ENCODE measurements at regions not wholly inside any gene's neighbourhood (a gene's known extent, or its start where the extent isn't known, plus 50 kb on each side); places are given as distances from the start of the nearest gene placed in this dataset.

DNA sequence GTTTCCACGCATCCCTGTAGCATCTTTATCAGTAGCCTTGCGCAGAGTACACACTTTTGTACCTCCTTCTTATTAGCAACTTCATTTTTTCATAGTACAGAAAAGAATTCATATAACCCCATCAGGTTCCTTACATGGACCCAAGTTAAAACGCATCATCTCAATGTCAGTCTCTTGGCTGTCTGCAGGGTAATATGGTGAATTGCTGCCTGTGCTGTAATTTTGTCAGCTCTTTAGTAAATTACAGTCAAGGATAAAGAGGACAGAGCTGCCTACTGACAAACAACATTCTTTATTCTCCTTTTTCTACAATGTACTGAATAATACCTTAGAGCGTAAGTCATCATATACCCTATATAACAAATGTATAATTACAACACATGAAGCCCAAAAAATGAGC lies 222.5 kb downstream of the MRPL39 start:
- no peak overlapping the region for H2AK9ac ChIP-seq (replicated peaks; ENCODE audit: low read depth, low read length, poor library complexity)
- no peak overlapping the region for H3K4ac ChIP-seq (ENCODE audit: low read depth, low read length)
- ChIA-PET CTCF (interaction anchor here (0.6 to 3.0 kb wide), 3 partner anchors 33 to 104 kb away, joined by 4 to 12 read pairs (median 12); no protein-coding TSS in a partner anchor), POLR2A (ENCODE audit: unreplicated experiment) (no interaction called here)
- H2BK5ac ChIP-seq (ENCODE audit: low read depth, low read length, poor library complexity, severe bottlenecking) = no peak overlapping the region
- no peaks in the 10 kb centered on the region for H3K36me3 ChIP-seq (ENCODE audit: control insufficient read depth, insufficient read depth, low read length)
- no TSS peak for BruUV-seq (replicated peaks)
- no peak overlapping the region for H3K14ac ChIP-seq (replicated peaks; ENCODE audit: low read depth, low read length)
- ATAC-seq (ENCODE audit: low read depth) = no peak
- no peaks in the 10 kb centered on the region for H3K9me1 ChIP-seq (ENCODE audit: insufficient read depth, low read length)
- H2BK20ac ChIP-seq (ENCODE audit: low read depth, low read length) = no peak overlapping the region
- no peak overlapping the region for H3K27ac ChIP-seq (ENCODE audit: insufficient read depth, low read length)
- no peak for TF ChIP-seq FOS (IDR thresholded peaks at IDR 0.05; ENCODE audit: low read depth, low read length)
- no peak for TF ChIP-seq RAD21 (IDR thresholded peaks at IDR 0.05; ENCODE audit: low read length)
- no peak for TF ChIP-seq RCOR1 (IDR thresholded peaks at IDR 0.05; ENCODE audit: insufficient replicate concordance, low read length)
- TF ChIP-seq CEBPB (IDR thresholded peaks at IDR 0.05; ENCODE audit: low read depth, low read length) = no peak
- TF ChIP-seq, protein P1, sequence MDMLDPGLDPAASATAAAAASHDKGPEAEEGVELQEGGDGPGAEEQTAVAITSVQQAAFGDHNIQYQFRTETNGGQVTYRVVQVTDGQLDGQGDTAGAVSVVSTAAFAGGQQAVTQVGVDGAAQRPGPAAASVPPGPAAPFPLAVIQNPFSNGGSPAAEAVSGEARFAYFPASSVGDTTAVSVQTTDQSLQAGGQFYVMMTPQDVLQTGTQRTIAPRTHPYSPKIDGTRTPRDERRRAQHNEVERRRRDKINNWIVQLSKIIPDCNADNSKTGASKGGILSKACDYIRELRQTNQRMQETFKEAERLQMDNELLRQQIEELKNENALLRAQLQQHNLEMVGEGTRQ (IDR thresholded peaks at IDR 0.05; ENCODE audit: low read depth, low read length) = no peak
- no peak for TF ChIP-seq NFE2L2 (IDR thresholded peaks at IDR 0.05; ENCODE audit: low read depth, low read length)
- TF ChIP-seq, protein P2, sequence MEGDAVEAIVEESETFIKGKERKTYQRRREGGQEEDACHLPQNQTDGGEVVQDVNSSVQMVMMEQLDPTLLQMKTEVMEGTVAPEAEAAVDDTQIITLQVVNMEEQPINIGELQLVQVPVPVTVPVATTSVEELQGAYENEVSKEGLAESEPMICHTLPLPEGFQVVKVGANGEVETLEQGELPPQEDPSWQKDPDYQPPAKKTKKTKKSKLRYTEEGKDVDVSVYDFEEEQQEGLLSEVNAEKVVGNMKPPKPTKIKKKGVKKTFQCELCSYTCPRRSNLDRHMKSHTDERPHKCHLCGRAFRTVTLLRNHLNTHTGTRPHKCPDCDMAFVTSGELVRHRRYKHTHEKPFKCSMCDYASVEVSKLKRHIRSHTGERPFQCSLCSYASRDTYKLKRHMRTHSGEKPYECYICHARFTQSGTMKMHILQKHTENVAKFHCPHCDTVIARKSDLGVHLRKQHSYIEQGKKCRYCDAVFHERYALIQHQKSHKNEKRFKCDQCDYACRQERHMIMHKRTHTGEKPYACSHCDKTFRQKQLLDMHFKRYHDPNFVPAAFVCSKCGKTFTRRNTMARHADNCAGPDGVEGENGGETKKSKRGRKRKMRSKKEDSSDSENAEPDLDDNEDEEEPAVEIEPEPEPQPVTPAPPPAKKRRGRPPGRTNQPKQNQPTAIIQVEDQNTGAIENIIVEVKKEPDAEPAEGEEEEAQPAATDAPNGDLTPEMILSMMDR (conservative IDR thresholded peaks at IDR 0.05; ENCODE audit: low read depth, low read length) = no peak
- no peak for TF ChIP-seq MAZ (IDR thresholded peaks at IDR 0.05; ENCODE audit: borderline replicate concordance, low read depth, low read length)
- TF ChIP-seq MAFK (IDR thresholded peaks at IDR 0.05; ENCODE audit: low read depth, low read length) = no peak
- no peak for TF ChIP-seq POLR2A (IDR thresholded peaks at IDR 0.05; ENCODE audit: low read depth, low read length)
- TF ChIP-seq, protein P3, sequence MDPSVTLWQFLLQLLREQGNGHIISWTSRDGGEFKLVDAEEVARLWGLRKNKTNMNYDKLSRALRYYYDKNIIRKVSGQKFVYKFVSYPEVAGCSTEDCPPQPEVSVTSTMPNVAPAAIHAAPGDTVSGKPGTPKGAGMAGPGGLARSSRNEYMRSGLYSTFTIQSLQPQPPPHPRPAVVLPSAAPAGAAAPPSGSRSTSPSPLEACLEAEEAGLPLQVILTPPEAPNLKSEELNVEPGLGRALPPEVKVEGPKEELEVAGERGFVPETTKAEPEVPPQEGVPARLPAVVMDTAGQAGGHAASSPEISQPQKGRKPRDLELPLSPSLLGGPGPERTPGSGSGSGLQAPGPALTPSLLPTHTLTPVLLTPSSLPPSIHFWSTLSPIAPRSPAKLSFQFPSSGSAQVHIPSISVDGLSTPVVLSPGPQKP (IDR thresholded peaks at IDR 0.05; ENCODE audit: borderline replicate concordance, low read depth, low read length) = no peak
- TF ChIP-seq CHD1 (IDR thresholded peaks at IDR 0.05; ENCODE audit: low read depth, low read length) = no peak
- TF ChIP-seq SMC3 (IDR thresholded peaks at IDR 0.05; ENCODE audit: low read depth, low read length) = no peak
- TF ChIP-seq MXI1 (IDR thresholded peaks at IDR 0.05; ENCODE audit: borderline replicate concordance, low read depth, low read length) = no peak
- no peak for TF ChIP-seq RFX5 (IDR thresholded peaks at IDR 0.05; ENCODE audit: low read depth, low read length)
- TF ChIP-seq BHLHE40 (IDR thresholded peaks at IDR 0.05; ENCODE audit: low read depth, low read length) = no peak
- no peak overlapping the region for H2AFZ ChIP-seq (replicated peaks; ENCODE audit: low read length, poor library complexity)
- no peak overlapping the region for H3K18ac ChIP-seq (ENCODE audit: low read depth, low read length)
- H3K79me1 ChIP-seq (ENCODE audit: low read depth in 1 of 2, low read length in 2 of 2) = no peaks in the 10 kb centered on the region
- H3K4me3 ChIP-seq (ENCODE audit: insufficient read depth, low read depth, low read length) = no peak overlapping the region
- dilution Hi-C loops (cut with HindIII; ENCODE audit: low sequenced_read_pairs, unreplicated experiment) = no loop called here
- intact Hi-C loops (cut with micrococcal nuclease) = loop anchor here (5.0 to 10.0 kb wide), 3 partner anchors 872 to 1530 kb away; no protein-coding TSS in a partner anchor
- no CpG with 5 or more reads among the region's 4 CpGs for WGBS, 2 experiments (ENCODE audit: extremely low coverage in 2 of 2, insufficient read length in 1 of 2)
- no peaks in the 10 kb centered on the region for H3K27me3 ChIP-seq (ENCODE audit: control insufficient read depth, insufficient read depth, low read length)
- no peak overlapping the region for H4K5ac ChIP-seq (ENCODE audit: low read depth, low read length)
- in situ Hi-C loops (cut with MboI; ENCODE audit: low sequenced_read_pairs) = no loop called here
- DNase-seq = no peak
- H2AK5ac ChIP-seq (ENCODE audit: low read depth, low read length) = no peak overlapping the region
- no peak overlapping the region for H2BK120ac ChIP-seq (ENCODE audit: low read depth, low read length)
- H3K23ac ChIP-seq (ENCODE audit: low read depth, low read length) = no peak overlapping the region
- no peak overlapping the region for H3K9ac ChIP-seq (ENCODE audit: low read depth, low read length)
- no peaks in the 10 kb centered on the region for H3K9me3 ChIP-seq (ENCODE audit: control insufficient read depth, insufficient read depth, low read length)
- H2BK15ac ChIP-seq (ENCODE audit: low read depth, low read length) = no peak overlapping the region
- H4K20me1 ChIP-seq (ENCODE audit: insufficient read depth, low read length) = no peaks in the 10 kb centered on the region
- H3K4me2 ChIP-seq (ENCODE audit: low read depth, low read length) = no peak overlapping the region
- no peak overlapping the region for H4K91ac ChIP-seq (ENCODE audit: insufficient read depth, low read depth, low read length)
- no peaks in the 10 kb centered on the region; the same call in 1 of the 2 replicates for H3K4me1 ChIP-seq (ENCODE audit: control insufficient read depth, insufficient read depth, low read length)
- no peak overlapping the region; a peak in 1 of 4 replicates for H4K8ac ChIP-seq (ENCODE audit: low read depth in 2 of 2, low read length in 2 of 2)
- no peak overlapping the region for H3K56ac ChIP-seq (ENCODE audit: extremely low read depth, insufficient read depth, low read length)

All from IMR-90 (cell line).